ENCODE measurements at regions not wholly inside any gene's neighbourhood (a gene's known extent, or its start where the extent isn't known, plus 50 kb on each side); places are given as distances from the start of the nearest gene placed in this dataset.

GRCh38 chr10:30154561-30154960, 95.2 kb upstream of the JCAD start:
- Histone ChIP-seq H3K9me2 (replicated peaks; ENCODE audit: control insufficient read depth, low read length) (no peaks in the 10 kb centered on the region), H3K4me3 (ENCODE audit: low read length) (no peak overlapping the region), H3K27ac (ENCODE audit: low read depth, low read length) (no peak overlapping the region), H3K79me2 (ENCODE audit: control insufficient read depth, low read length) (no peaks in the 10 kb centered on the region), H3K27me3 (ENCODE audit: control insufficient read depth, low read length) (no peaks in the 10 kb centered on the region), H3K4me2 (ENCODE audit: low read length) (no peak overlapping the region), H3K36me3 (ENCODE audit: control insufficient read depth, low read length) (no peaks in the 10 kb centered on the region), H3K4me1 (ENCODE audit: control insufficient read depth, low read length) (no peaks in the 10 kb centered on the region), H3K9me3 (ENCODE audit: control insufficient read depth, insufficient read depth, low read length) (no peaks in the 10 kb centered on the region), H3F3A (ENCODE audit: control insufficient read depth, insufficient read depth) (no peaks in the 10 kb centered on the region), H4K20me1 (ENCODE audit: control insufficient read depth, insufficient read depth, low read depth, low read length) (no peaks in the 10 kb centered on the region)
- TF ChIP-seq CTCF (IDR thresholded peaks at IDR 0.05; ENCODE audit: low read depth, low read length, poor library complexity, severe bottlenecking) (no peak), EZH2phosphoT487 (IDR thresholded peaks at IDR 0.05; ENCODE audit: borderline replicate concordance, low read length) (no peak)

- TF ChIP-seq CTCF (IDR thresholded peaks at IDR 0.05; ENCODE audit: low read depth, low read length, poor library complexity, severe bottlenecking) (no peak), EZH2phosphoT487 (IDR thresholded peaks at IDR 0.05; ENCODE audit: borderline replicate concordance, low read length) (no peak)
- no peaks in the 10 kb centered on the region for H3K36me3 ChIP-seq (ENCODE audit: control insufficient read depth, low read length)
- H3K4me2 ChIP-seq (ENCODE audit: low read length) = no peak overlapping the region
- H3K27ac ChIP-seq (ENCODE audit: low read depth, low read length) = no peak overlapping the region
- no peaks in the 10 kb centered on the region for H3K27me3 ChIP-seq (ENCODE audit: control insufficient read depth, low read length)
- no peaks in the 10 kb centered on the region for H3K4me1 ChIP-seq (ENCODE audit: control insufficient read depth, low read length)
- H3K9me2 ChIP-seq (replicated peaks; ENCODE audit: control insufficient read depth, low read length) = no peaks in the 10 kb centered on the region
- H3K9me3 ChIP-seq (ENCODE audit: control insufficient read depth, insufficient read depth, low read length) = no peaks in the 10 kb centered on the region
- H4K20me1 ChIP-seq (ENCODE audit: control insufficient read depth, insufficient read depth, low read depth, low read length) = no peaks in the 10 kb centered on the region
- H3K79me2 ChIP-seq (ENCODE audit: control insufficient read depth, low read length) = no peaks in the 10 kb centered on the region
- no peak overlapping the region for H3K4me3 ChIP-seq (ENCODE audit: low read length)
- no peaks in the 10 kb centered on the region for H3F3A ChIP-seq (ENCODE audit: control insufficient read depth, insufficient read depth)
These were observed 94.7 kb upstream of the JCAD start for GRCh38 chr10:30154126-30154525.

GRCh38 chr10:30151581-30152389, 92.4 kb upstream of the JCAD start:
- TF ChIP-seq CTCF (IDR thresholded peaks at IDR 0.05; ENCODE audit: low read depth, low read length, poor library complexity, severe bottlenecking) (no peak), EZH2phosphoT487 (IDR thresholded peaks at IDR 0.05; ENCODE audit: borderline replicate concordance, low read length) (no peak)
- Histone ChIP-seq H3K9me2 (replicated peaks; ENCODE audit: control insufficient read depth, low read length) (no peaks in the 10 kb centered on the region), H4K20me1 (ENCODE audit: control insufficient read depth, insufficient read depth, low read depth, low read length) (no peaks in the 10 kb centered on the region), H3K4me2 (ENCODE audit: low read length) (no peak overlapping the region), H3K27ac (ENCODE audit: low read depth, low read length) (no peak overlapping the region), H3K4me1 (ENCODE audit: control insufficient read depth, low read length) (no peaks in the 10 kb centered on the region), H3F3A (ENCODE audit: control insufficient read depth, insufficient read depth) (no peaks in the 10 kb centered on the region), H3K27me3 (ENCODE audit: control insufficient read depth, low read length) (no peaks in the 10 kb centered on the region), H3K36me3 (ENCODE audit: control insufficient read depth, low read length) (no peaks in the 10 kb centered on the region), H3K4me3 (ENCODE audit: low read length) (no peak overlapping the region), H3K9me3 (ENCODE audit: control insufficient read depth, insufficient read depth, low read length) (no peaks in the 10 kb centered on the region), H3K79me2 (ENCODE audit: control insufficient read depth, low read length) (no peaks in the 10 kb centered on the region)
